ENCODE measurements at regions not wholly inside any gene's neighbourhood (a gene's known extent, or its start where the extent isn't known, plus 50 kb on each side); places are given as distances from the start of the nearest gene placed in this dataset.

DNA sequence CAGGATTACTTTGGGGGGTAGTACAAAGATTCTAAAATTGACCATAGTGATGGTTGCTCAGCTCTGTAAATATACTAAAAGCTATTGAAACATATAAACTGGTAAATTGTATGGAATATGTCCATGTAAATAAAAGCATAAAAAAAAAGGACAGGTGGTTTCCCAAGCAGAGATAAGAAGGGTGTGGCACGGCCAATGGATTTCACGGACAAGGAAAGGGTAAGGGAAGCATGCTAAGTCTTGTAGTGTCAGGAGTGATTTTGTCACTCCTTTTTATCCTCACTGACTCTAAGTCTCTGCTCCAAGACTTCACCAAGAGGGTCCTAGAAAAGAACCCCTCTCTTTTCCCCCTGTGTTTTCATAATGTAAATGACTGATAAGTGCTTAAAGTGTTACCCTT lies 229.2 kb downstream of the SPTSSA start:
- TF ChIP-seq ZNF274 (IDR thresholded peaks at IDR 0.05; ENCODE audit: low read depth, low read length), result no peak
- no peak for TF ChIP-seq YY1 (IDR thresholded peaks at IDR 0.05; ENCODE audit: insufficient read depth, insufficient read length)
- no peak for TF ChIP-seq SUZ12 (IDR thresholded peaks at IDR 0.05; ENCODE audit: extremely low read depth, insufficient read depth, insufficient read length)

Data from NT2/D1 (cell line).